ENCODE measurements at regions not wholly inside any gene's neighbourhood (a gene's known extent, or its start where the extent isn't known, plus 50 kb on each side); places are given as distances from the start of the nearest gene placed in this dataset.

GRCh38 chr2:80778704-80779103, 474.2 kb upstream of the LRRTM1 start:
- no peak overlapping the region for H3K56ac ChIP-seq (ENCODE audit: low read length)
- no peak overlapping the region for H3K27ac ChIP-seq (ENCODE audit: low read depth, low read length)
- no peak overlapping the region for H2BK5ac ChIP-seq (ENCODE audit: low read length)
- no peaks in the 10 kb centered on the region for H3K27me3 ChIP-seq (ENCODE audit: insufficient read depth, low read length, poor library complexity)
- no peak overlapping the region for H4K8ac ChIP-seq (ENCODE audit: low read depth, low read length)
- H3K4me2 ChIP-seq (ENCODE audit: low read length): no peak overlapping the region
- H3K18ac ChIP-seq (ENCODE audit: low read length): no peak overlapping the region
- no peaks in the 10 kb centered on the region for H3K4me1 ChIP-seq (ENCODE audit: control insufficient read depth, low read depth, low read length)
- H3K79me2 ChIP-seq (ENCODE audit: control insufficient read depth, insufficient read depth, low read length): no peaks in the 10 kb centered on the region
- peak; percentile 6 for DNase-seq
- H2AK5ac ChIP-seq (ENCODE audit: low read length): no peak overlapping the region
- H3K9ac ChIP-seq (ENCODE audit: low read length): no peak overlapping the region
- H3K79me1 ChIP-seq (ENCODE audit: low read length): no peaks in the 10 kb centered on the region
- no peaks in the 10 kb centered on the region for H3K36me3 ChIP-seq (ENCODE audit: control insufficient read depth, insufficient read depth, low read length)
- H3K23ac ChIP-seq (ENCODE audit: low read length): no peak overlapping the region
- no peak overlapping the region for H2BK120ac ChIP-seq (ENCODE audit: low read depth, low read length)
- no peak overlapping the region for H3K4ac ChIP-seq (ENCODE audit: low read depth, low read length)
- no peak overlapping the region for H3K4me3 ChIP-seq (ENCODE audit: low read length)
- no peak overlapping the region for H2BK15ac ChIP-seq (replicated peaks; ENCODE audit: low read depth)
- H4K5ac ChIP-seq (ENCODE audit: low read length): no peak overlapping the region

DNA sequence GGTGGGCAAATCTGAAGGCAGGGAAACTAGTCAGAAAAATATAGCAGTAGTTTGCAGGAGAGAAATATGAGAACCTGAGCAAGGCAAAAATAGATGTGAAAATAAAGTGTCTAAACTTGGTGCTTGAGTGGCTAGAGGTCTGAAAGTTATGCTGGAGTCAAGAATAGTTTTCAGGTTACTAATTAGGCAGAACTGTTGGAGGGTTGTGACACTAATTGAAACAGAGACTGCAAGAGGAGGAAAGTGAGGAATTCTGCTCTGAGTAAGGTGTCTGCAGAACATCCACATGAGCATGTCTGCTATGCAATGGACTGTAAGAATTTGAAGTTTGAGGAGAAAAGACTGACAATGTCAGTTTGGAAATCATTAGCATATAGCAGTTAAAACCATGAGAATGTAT, 444.0 kb upstream of the LRRTM1 start:
- no peak overlapping the region for H3K27ac ChIP-seq (ENCODE audit: low read depth, low read length)
- H2AK5ac ChIP-seq (ENCODE audit: low read length): no peak overlapping the region
- H2BK15ac ChIP-seq (replicated peaks; ENCODE audit: low read depth): no peak overlapping the region
- H3K36me3 ChIP-seq (ENCODE audit: control insufficient read depth, insufficient read depth, low read length): no peaks in the 10 kb centered on the region
- no peak overlapping the region for H3K23ac ChIP-seq (ENCODE audit: low read length)
- no peak overlapping the region for H3K4me3 ChIP-seq (ENCODE audit: low read length)
- H3K4me1 ChIP-seq (ENCODE audit: control insufficient read depth, low read depth, low read length): no peaks in the 10 kb centered on the region
- no peak overlapping the region for H3K9ac ChIP-seq (ENCODE audit: low read length)
- H3K79me2 ChIP-seq (ENCODE audit: control insufficient read depth, insufficient read depth, low read length): no peaks in the 10 kb centered on the region
- H4K8ac ChIP-seq (ENCODE audit: low read depth, low read length): no peak overlapping the region
- no peaks in the 10 kb centered on the region for H3K79me1 ChIP-seq (ENCODE audit: low read length)
- DNase-seq: no peak
- H3K18ac ChIP-seq (ENCODE audit: low read length): no peak overlapping the region
- H2BK120ac ChIP-seq (ENCODE audit: low read depth, low read length): no peak overlapping the region
- no peak overlapping the region for H3K4me2 ChIP-seq (ENCODE audit: low read length)
- no peak overlapping the region for H4K5ac ChIP-seq (ENCODE audit: low read length)
- no peaks in the 10 kb centered on the region for H3K27me3 ChIP-seq (ENCODE audit: insufficient read depth, low read length, poor library complexity)
- H3K56ac ChIP-seq (ENCODE audit: low read length): no peak overlapping the region
- H3K4ac ChIP-seq (ENCODE audit: low read depth, low read length): no peak overlapping the region
- H2BK5ac ChIP-seq (ENCODE audit: low read length): no peak overlapping the region

DNA sequence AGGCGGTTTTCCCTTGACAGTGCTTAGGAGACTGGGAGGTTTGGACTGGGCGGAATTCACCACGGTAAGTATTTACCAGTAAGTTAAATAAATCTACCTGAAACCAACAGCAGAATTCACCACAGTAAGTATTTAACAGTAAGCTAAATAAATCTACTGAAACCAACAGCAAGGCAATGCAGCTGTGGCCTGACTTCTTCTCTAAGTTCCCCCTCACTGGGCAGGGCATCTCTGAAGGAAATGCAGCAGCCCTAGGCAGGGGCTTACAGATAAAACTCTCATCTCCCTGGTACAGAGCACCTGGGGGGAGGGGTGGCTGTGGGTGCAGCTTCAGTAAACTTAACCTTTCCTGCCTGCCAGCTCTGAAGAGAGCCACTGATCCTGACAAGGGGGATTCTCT, 432.5 kb upstream of the LRRTM1 start:
- Histone ChIP-seq H2BK5ac (ENCODE audit: low read length) (no peak overlapping the region), H3K4me2 (ENCODE audit: low read length) (no peak overlapping the region), H3K36me3 (ENCODE audit: control insufficient read depth, insufficient read depth, low read length) (no peaks in the 10 kb centered on the region), H3K9ac (ENCODE audit: low read length) (no peak overlapping the region), H2AK5ac (ENCODE audit: low read length) (no peak overlapping the region), H3K18ac (ENCODE audit: low read length) (no peak overlapping the region), H3K79me1 (ENCODE audit: low read length) (no peaks in the 10 kb centered on the region), H3K4me1 (ENCODE audit: control insufficient read depth, low read depth, low read length) (no peaks in the 10 kb centered on the region), H3K27ac (ENCODE audit: low read depth, low read length) (no peak overlapping the region), H3K4ac (ENCODE audit: low read depth, low read length) (no peak overlapping the region), H2BK15ac (replicated peaks; ENCODE audit: low read depth) (no peak overlapping the region), H3K23ac (ENCODE audit: low read length) (no peak overlapping the region), H2BK120ac (ENCODE audit: low read depth, low read length) (no peak overlapping the region), H3K79me2 (ENCODE audit: control insufficient read depth, insufficient read depth, low read length) (no peaks in the 10 kb centered on the region), H3K27me3 (ENCODE audit: insufficient read depth, low read length, poor library complexity) (no peaks in the 10 kb centered on the region), H4K5ac (ENCODE audit: low read length) (no peak overlapping the region), H3K4me3 (ENCODE audit: low read length) (no peak overlapping the region), H4K8ac (ENCODE audit: low read depth, low read length) (no peak overlapping the region), H3K56ac (ENCODE audit: low read length) (no peak overlapping the region)
- no peak for DNase-seq
- no CpG with 5 or more reads among the region's 3 CpGs for WGBS (ENCODE audit: extremely low coverage, insufficient coverage, low lambda C conversion rate)

- Histone ChIP-seq H3K18ac (ENCODE audit: low read length) (no peak overlapping the region), H3K27me3 (ENCODE audit: insufficient read depth, low read length, poor library complexity) (no peaks in the 10 kb centered on the region), H3K36me3 (ENCODE audit: control insufficient read depth, insufficient read depth, low read length) (no peaks in the 10 kb centered on the region), H3K4ac (ENCODE audit: low read depth, low read length) (no peak overlapping the region), H3K79me1 (ENCODE audit: low read length) (no peaks in the 10 kb centered on the region), H3K23ac (ENCODE audit: low read length) (no peak overlapping the region), H4K8ac (ENCODE audit: low read depth, low read length) (no peak overlapping the region), H2AK5ac (ENCODE audit: low read length) (no peak overlapping the region), H3K9ac (ENCODE audit: low read length) (no peak overlapping the region), H3K4me1 (ENCODE audit: control insufficient read depth, low read depth, low read length) (no peaks in the 10 kb centered on the region), H3K4me3 (ENCODE audit: low read length) (no peak overlapping the region), H4K5ac (ENCODE audit: low read length) (no peak overlapping the region), H2BK5ac (ENCODE audit: low read length) (no peak overlapping the region), H3K56ac (ENCODE audit: low read length) (no peak overlapping the region), H3K4me2 (ENCODE audit: low read length) (no peak overlapping the region), H2BK15ac (replicated peaks; ENCODE audit: low read depth) (no peak overlapping the region), H2BK120ac (ENCODE audit: low read depth, low read length) (no peak overlapping the region), H3K79me2 (ENCODE audit: control insufficient read depth, insufficient read depth, low read length) (no peaks in the 10 kb centered on the region), H3K27ac (ENCODE audit: low read depth, low read length) (no peak overlapping the region)
- DNase-seq: no peak
- no CpG with 5 or more reads among the region's 1 CpG for WGBS (ENCODE audit: extremely low coverage, insufficient coverage, low lambda C conversion rate)
Observed at GRCh38 chr2:80725001-80725400, 420.4 kb upstream of the LRRTM1 start.

DNA sequence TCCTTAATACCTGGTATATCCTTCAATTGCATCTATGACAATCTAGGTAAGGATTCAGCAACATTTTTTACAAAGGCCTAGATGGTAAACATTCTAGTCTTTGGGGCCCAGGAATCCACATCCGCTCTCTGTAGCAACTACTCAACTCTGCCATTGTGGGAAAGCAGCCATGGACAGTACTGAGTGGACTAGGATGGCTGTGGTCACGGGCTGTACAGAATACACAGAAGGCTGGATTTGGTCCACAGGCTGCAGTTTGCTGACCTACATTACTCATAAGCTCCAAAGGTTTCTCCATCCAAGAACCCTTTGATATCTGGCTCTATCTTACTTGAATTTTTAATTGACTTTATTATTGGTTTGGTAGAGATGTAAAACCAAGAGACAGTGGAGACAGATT, 418.3 kb upstream of the LRRTM1 start:
- WGBS (ENCODE audit: extremely low coverage, insufficient coverage, low lambda C conversion rate): no CpG with 5 or more reads among the region's 2 CpGs
- no peak overlapping the region for H3K4me3 ChIP-seq (ENCODE audit: low read length)
- H3K79me1 ChIP-seq (ENCODE audit: low read length): no peaks in the 10 kb centered on the region
- no peak overlapping the region for H3K9ac ChIP-seq (ENCODE audit: low read length)
- H2BK120ac ChIP-seq (ENCODE audit: low read depth, low read length): no peak overlapping the region
- H2AK5ac ChIP-seq (ENCODE audit: low read length): no peak overlapping the region
- no peaks in the 10 kb centered on the region for H3K79me2 ChIP-seq (ENCODE audit: control insufficient read depth, insufficient read depth, low read length)
- no peak for DNase-seq
- no peaks in the 10 kb centered on the region for H3K36me3 ChIP-seq (ENCODE audit: control insufficient read depth, insufficient read depth, low read length)
- H4K8ac ChIP-seq (ENCODE audit: low read depth, low read length): no peak overlapping the region
- no peak overlapping the region for H2BK5ac ChIP-seq (ENCODE audit: low read length)
- no peak overlapping the region for H3K18ac ChIP-seq (ENCODE audit: low read length)
- no peaks in the 10 kb centered on the region for H3K4me1 ChIP-seq (ENCODE audit: control insufficient read depth, low read depth, low read length)
- no peak overlapping the region for H2BK15ac ChIP-seq (replicated peaks; ENCODE audit: low read depth)
- H3K27me3 ChIP-seq (ENCODE audit: insufficient read depth, low read length, poor library complexity): no peaks in the 10 kb centered on the region
- no peak overlapping the region for H3K56ac ChIP-seq (ENCODE audit: low read length)
- H3K27ac ChIP-seq (ENCODE audit: low read depth, low read length): no peak overlapping the region
- H3K4me2 ChIP-seq (ENCODE audit: low read length): no peak overlapping the region
- H4K5ac ChIP-seq (ENCODE audit: low read length): no peak overlapping the region
- no peak overlapping the region for H3K23ac ChIP-seq (ENCODE audit: low read length)
- H3K4ac ChIP-seq (ENCODE audit: low read depth, low read length): no peak overlapping the region

DNA sequence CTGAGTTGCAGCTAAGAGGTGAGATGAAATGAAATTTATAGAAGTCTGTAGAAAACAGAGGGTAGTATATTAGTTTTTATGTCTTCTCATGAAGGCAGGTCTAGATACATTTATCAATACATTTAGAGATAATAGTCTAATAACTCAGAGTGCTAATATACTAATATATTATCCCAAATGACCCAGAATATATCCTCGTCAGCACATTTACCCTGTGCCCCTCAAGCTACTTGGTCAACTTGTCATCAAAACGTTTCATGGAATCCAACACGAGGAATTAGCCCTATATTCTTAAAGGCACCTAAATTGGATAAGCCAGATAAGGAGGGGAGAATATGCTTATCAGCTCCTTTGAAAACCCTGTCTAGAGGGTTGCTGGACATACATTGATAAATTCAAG, 415.1 kb upstream of the LRRTM1 start:
- Histone ChIP-seq H3K27ac (ENCODE audit: low read depth, low read length) (no peak overlapping the region), H3K56ac (ENCODE audit: low read length) (no peak overlapping the region), H3K79me2 (ENCODE audit: control insufficient read depth, insufficient read depth, low read length) (no peaks in the 10 kb centered on the region), H3K4ac (ENCODE audit: low read depth, low read length) (no peak overlapping the region), H3K36me3 (ENCODE audit: control insufficient read depth, insufficient read depth, low read length) (no peaks in the 10 kb centered on the region), H2AK5ac (ENCODE audit: low read length) (no peak overlapping the region), H4K8ac (ENCODE audit: low read depth, low read length) (no peak overlapping the region), H4K5ac (ENCODE audit: low read length) (no peak overlapping the region), H2BK5ac (ENCODE audit: low read length) (no peak overlapping the region), H3K4me1 (ENCODE audit: control insufficient read depth, low read depth, low read length) (no peaks in the 10 kb centered on the region), H3K4me3 (ENCODE audit: low read length) (no peak overlapping the region), H2BK15ac (replicated peaks; ENCODE audit: low read depth) (no peak overlapping the region), H3K9ac (ENCODE audit: low read length) (no peak overlapping the region), H3K79me1 (ENCODE audit: low read length) (no peaks in the 10 kb centered on the region), H2BK120ac (ENCODE audit: low read depth, low read length) (no peak overlapping the region), H3K23ac (ENCODE audit: low read length) (no peak overlapping the region), H3K27me3 (ENCODE audit: insufficient read depth, low read length, poor library complexity) (no peaks in the 10 kb centered on the region), H3K4me2 (ENCODE audit: low read length) (no peak overlapping the region), H3K18ac (ENCODE audit: low read length) (no peak overlapping the region)
- no CpG with 5 or more reads among the region's 3 CpGs for WGBS (ENCODE audit: extremely low coverage, insufficient coverage, low lambda C conversion rate)
- DNase-seq: no peak

All from mesendoderm (in vitro differentiated cells).